H9 (cell line): ENCODE measurements at regions not wholly inside any gene's neighbourhood (a gene's known extent, or its start where the extent isn't known, plus 50 kb on each side); places are given as distances from the start of the nearest gene placed in this dataset.

Experiments
- DNase-seq: peaks from one replicate; pipeline ENCODE4 v3.0.0-alpha.2; 2017
- H2AFZ ChIP-seq: one replicate; pipeline ENCODE4 v1.6.1; 2013; ENCODE audit warnings: mild to moderate bottlenecking, low read length, control low read depth, moderate library complexity
- H2AK5ac ChIP-seq: 2 replicates; pipeline ENCODE4 v1.6.1; 2013; ENCODE audit warnings: low read length, control low read depth, mixed read lengths; ENCODE audit not compliant: insufficient read length
- H2BK120ac ChIP-seq: one replicate; pipeline ENCODE4 v1.6.1; 2013; ENCODE audit warnings: low read depth, mild to moderate bottlenecking, low read length, control low read depth, inconsistent platforms; ENCODE audit not compliant: poor library complexity, severe bottlenecking
- H2BK12ac ChIP-seq: 2 replicates; pipeline ENCODE4 v1.6.1; 2013; ENCODE audit warnings: low read length, control low read depth, mixed read lengths, low read depth; ENCODE audit not compliant: insufficient read length
- H2BK15ac ChIP-seq: 2 replicates; pipeline ENCODE4 v1.6.1; 2013; ENCODE audit warnings: low read depth, low read length, control low read depth
- H2BK20ac ChIP-seq: one replicate; pipeline ENCODE4 v1.6.1; 2013; ENCODE audit warnings: low read depth, mild to moderate bottlenecking, low read length, control low read depth, inconsistent platforms; ENCODE audit not compliant: poor library complexity, severe bottlenecking
- H2BK5ac ChIP-seq: 2 replicates; pipeline ENCODE4 v1.6.1; 2013; ENCODE audit warnings: low read length, control low read depth, mixed read lengths; ENCODE audit not compliant: insufficient read length
- H3K14ac ChIP-seq: 2 replicates; pipeline ENCODE4 v1.6.1; 2013; ENCODE audit warnings: low read length, control low read depth; ENCODE audit not compliant: insufficient read depth
- H3K18ac ChIP-seq: 2 replicates; pipeline ENCODE4 v1.6.1; 2013; ENCODE audit warnings: low read depth, mild to moderate bottlenecking, mixed read lengths, low read length, control low read depth; ENCODE audit not compliant: insufficient read length
- H3K23ac ChIP-seq: 2 replicates; pipeline ENCODE4 v1.6.1; 2013; ENCODE audit warnings: low read length, control low read depth, mixed read lengths, low read depth; ENCODE audit not compliant: insufficient read length
- H3K23me2 ChIP-seq: 2 replicates; pipeline ENCODE4 v1.6.1; 2013; ENCODE audit warnings: low read depth, mild to moderate bottlenecking, mixed read lengths, low read length, control low read depth; ENCODE audit not compliant: insufficient read length, poor library complexity, severe bottlenecking
- H3K27ac ChIP-seq: 2 replicates; pipeline ENCODE4 v1.5.1; 2013; ENCODE audit warnings: low read length, control low read depth, mixed read lengths, low read depth; ENCODE audit not compliant: insufficient read length
- H3K27me3 ChIP-seq: 2 replicates; pipeline ENCODE4 v1.6.1; 2013; ENCODE audit warnings: low read length, control low read depth, inconsistent platforms; ENCODE audit not compliant: insufficient read depth
- H3K4ac ChIP-seq: 2 replicates; pipeline ENCODE4 v1.6.1; 2013; ENCODE audit warnings: low read depth, mild to moderate bottlenecking, control low read depth, inconsistent platforms, low read length, moderate library complexity
- H3K4me1 ChIP-seq: 2 replicates; pipeline ENCODE4 v1.6.1; 2013; ENCODE audit warnings: low read length, control low read depth, inconsistent platforms; ENCODE audit not compliant: insufficient read depth
- H3K4me2 ChIP-seq: 2 replicates; pipeline ENCODE4 v1.6.1; 2013; ENCODE audit warnings: low read length, control low read depth, mixed read lengths; ENCODE audit not compliant: insufficient read length, insufficient read depth
- H3K56ac ChIP-seq: 2 replicates; pipeline ENCODE4 v1.6.1; 2013; ENCODE audit warnings: low read depth, mild to moderate bottlenecking, mixed read lengths, low read length, control low read depth; ENCODE audit not compliant: insufficient read length
- H3K79me1 ChIP-seq: 2 replicates; pipeline ENCODE4 v1.6.1; 2013; ENCODE audit warnings: low read depth, mild to moderate bottlenecking, moderate library complexity, low read length, control low read depth, inconsistent platforms; ENCODE audit not compliant: insufficient read depth, poor library complexity, severe bottlenecking
- H3K79me2 ChIP-seq: 2 replicates; pipeline ENCODE4 v1.6.1; 2013; ENCODE audit warnings: low read length, control low read depth, inconsistent platforms; ENCODE audit not compliant: insufficient read depth
- H3K9ac ChIP-seq: 2 replicates; pipeline ENCODE4 v1.6.1; 2013; ENCODE audit warnings: low read length, control low read depth, mixed read lengths; ENCODE audit not compliant: insufficient read length; ENCODE audit errors: extremely low read depth
- H3K9me3 ChIP-seq: one replicate; pipeline ENCODE4 v1.6.1; 2013; ENCODE audit warnings: low read depth, low read length, inconsistent platforms; ENCODE audit not compliant: control insufficient read depth
- H3T11ph ChIP-seq: one replicate; pipeline ENCODE4 v1.6.1; 2013; ENCODE audit warnings: mild to moderate bottlenecking, low read length, control low read depth, inconsistent platforms
- H4K20me1 ChIP-seq: one replicate; pipeline ENCODE4 v1.6.1; 2013; ENCODE audit not compliant: control insufficient read depth, insufficient read length, insufficient read depth
- H4K5ac ChIP-seq: 2 replicates; pipeline ENCODE4 v1.6.1; 2013; ENCODE audit warnings: low read depth, mild to moderate bottlenecking, mixed read lengths, low read length, control low read depth; ENCODE audit not compliant: insufficient read length
- H4K8ac ChIP-seq: replicated peaks from 2 replicates; pipeline ENCODE4 v1.6.1; 2013; ENCODE audit warnings: low read length, control low read depth, mixed read lengths, low read depth; ENCODE audit not compliant: insufficient read length
- H4K91ac ChIP-seq: 2 replicates; pipeline ENCODE4 v1.6.1; 2013; ENCODE audit warnings: low read depth, mild to moderate bottlenecking, moderate library complexity, mixed read lengths, low read length, control low read depth; ENCODE audit not compliant: insufficient read length
- H3K27ac Mint-ChIP-seq, 3 experiments: 2 replicates in 2 of 3; 3 replicates in 1 of 3; pipeline ENCODE4 v1.8.0; 2020 to 2021; ENCODE audit warnings: mixed read lengths in 3 of 3, mild to moderate bottlenecking in 1 of 3, moderate library complexity in 1 of 3
- H3K27me3 Mint-ChIP-seq: 2 replicates; pipeline ENCODE4 v1.8.0; 2021; ENCODE audit warnings: low read depth, mild to moderate bottlenecking, moderate library complexity, mixed read lengths
- H3K36me3 Mint-ChIP-seq, 3 experiments: 2 replicates in 2 of 3; 3 replicates in 1 of 3; pipeline ENCODE4 v1.8.0; 2020 to 2021; ENCODE audit warnings: low read depth in 3 of 3, mixed read lengths in 3 of 3; ENCODE audit not compliant: insufficient read depth in 1 of 3
- H3K4me1 Mint-ChIP-seq, 2 experiments: 2 replicates each; pipeline ENCODE4 v1.8.0; 2020; ENCODE audit warnings: mixed read lengths in 2 of 2
- H3K4me3 Mint-ChIP-seq, 2 experiments: 2 replicates in 1 of 2; 3 replicates in 1 of 2; pipeline ENCODE4 v1.8.0; 2020 to 2021; ENCODE audit warnings: mild to moderate bottlenecking in 2 of 2, mixed read lengths in 2 of 2, moderate library complexity in 1 of 2
- H3K9me3 Mint-ChIP-seq, 2 experiments: 2 replicates in 1 of 2; 3 replicates in 1 of 2; pipeline ENCODE4 v1.8.0; 2020; ENCODE audit warnings: mild to moderate bottlenecking in 2 of 2, mixed read lengths in 2 of 2, moderate library complexity in 1 of 2
- WGBS: extraction: QIAGEN DNeasy Blood & Tissue Kit; methylation state at CpG from one replicate; pipeline ENCODE4 v1.1.7; 2013; ENCODE audit warnings: missing lambda C conversion rate, low lambda C conversion rate, mixed read lengths; ENCODE audit not compliant: insufficient read length; ENCODE audit errors: extremely low coverage; 5-methylcytosine and 5-hydroxymethylcytosine counted together
- TF ChIP-seq, protein P1 (sequence below): fragments of 200-600 bp; sonication (generic); conservative IDR thresholded peaks from 3 replicates; pipeline ENCODE4 v1.8.0; 2021; ENCODE audit warnings: antibody characterized with exemption, mild to moderate bottlenecking

GRCh38 chr5:54769072-54769471 is 216.3 kb downstream of the ESM1 start:
- Histone ChIP-seq H4K8ac (no peak overlapping the region), H4K20me1 (no peaks in the 10 kb centered on the region), H2BK20ac (no peak overlapping the region), H2BK15ac (no peak overlapping the region), H3K27me3 (no peaks in the 10 kb centered on the region), H3T11ph (no peak overlapping the region), H4K91ac (no peak overlapping the region), H3K4me2 (no peak overlapping the region), H3K27ac (no peak overlapping the region), H3K4me1 (no peaks in the 10 kb centered on the region), H3K9me3 (no peaks in the 10 kb centered on the region), H2BK5ac (no peak overlapping the region), H4K5ac (no peak overlapping the region), H3K23ac (no peak overlapping the region), H3K14ac (no peak overlapping the region), H3K79me1 (no peaks in the 10 kb centered on the region), H3K4ac (no peak overlapping the region), H2AFZ (no peak overlapping the region), H2BK120ac (no peak overlapping the region), H2BK12ac (no peak overlapping the region), H3K79me2 (no peaks in the 10 kb centered on the region), H3K9ac (no peak overlapping the region), H3K18ac (no peak overlapping the region), H2AK5ac (no peak overlapping the region), H3K56ac (no peak overlapping the region), H3K23me2 (no peaks in the 10 kb centered on the region)
- WGBS = no CpG with 5 or more reads among the region's 6 CpGs
- Mint-ChIP-seq H3K4me1 (peaks cover 0 to 2% of the 10 kb centered on the region in 2 experiments; a peak in 2 of 4 replicates), H3K9me3 (no peaks in the 10 kb centered on the region), H3K4me3 (no peak overlapping the region), H3K27ac (no peak overlapping the region), H3K27me3 (no peaks in the 10 kb centered on the region), H3K36me3 (no peaks in the 10 kb centered on the region; a peak in 1 of 7 replicates)
- TF ChIP-seq, protein P1, sequence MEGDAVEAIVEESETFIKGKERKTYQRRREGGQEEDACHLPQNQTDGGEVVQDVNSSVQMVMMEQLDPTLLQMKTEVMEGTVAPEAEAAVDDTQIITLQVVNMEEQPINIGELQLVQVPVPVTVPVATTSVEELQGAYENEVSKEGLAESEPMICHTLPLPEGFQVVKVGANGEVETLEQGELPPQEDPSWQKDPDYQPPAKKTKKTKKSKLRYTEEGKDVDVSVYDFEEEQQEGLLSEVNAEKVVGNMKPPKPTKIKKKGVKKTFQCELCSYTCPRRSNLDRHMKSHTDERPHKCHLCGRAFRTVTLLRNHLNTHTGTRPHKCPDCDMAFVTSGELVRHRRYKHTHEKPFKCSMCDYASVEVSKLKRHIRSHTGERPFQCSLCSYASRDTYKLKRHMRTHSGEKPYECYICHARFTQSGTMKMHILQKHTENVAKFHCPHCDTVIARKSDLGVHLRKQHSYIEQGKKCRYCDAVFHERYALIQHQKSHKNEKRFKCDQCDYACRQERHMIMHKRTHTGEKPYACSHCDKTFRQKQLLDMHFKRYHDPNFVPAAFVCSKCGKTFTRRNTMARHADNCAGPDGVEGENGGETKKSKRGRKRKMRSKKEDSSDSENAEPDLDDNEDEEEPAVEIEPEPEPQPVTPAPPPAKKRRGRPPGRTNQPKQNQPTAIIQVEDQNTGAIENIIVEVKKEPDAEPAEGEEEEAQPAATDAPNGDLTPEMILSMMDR = peak; percentile 54; the same call in 2 of the 3 replicates
- DNase-seq = peak; percentile 40
